CD4-positive, CD25-positive, alpha-beta regulatory T cell (primary cell): ENCODE measurements at regions not wholly inside any gene's neighbourhood (a gene's known extent, or its start where the extent isn't known, plus 50 kb on each side); places are given as distances from the start of the nearest gene placed in this dataset.

Experiments used
- ATAC-seq, 2 donors: fragments of 150-1000 bp; cut with Tn5 transposase; one replicate each; pipeline ENCODE4 v1.10.0; 2021; ENCODE audit warnings: low read depth in 2 of 2, moderate number of reproducible peaks in 2 of 2, moderate library complexity in 1 of 2
- DNase-seq, 3 donors: peaks; one replicate each; pipeline versions ENCODE4 v3.0.0 to v3.0.0-alpha.2; 2012 to 2022; ENCODE audit warnings: mixed read lengths in 1 of 3
- H3K27ac ChIP-seq: one replicate; pipeline ENCODE4 v1.7.0; 2013; ENCODE audit warnings: mild to moderate bottlenecking, low read length; ENCODE audit not compliant: insufficient read depth, poor library complexity, severe bottlenecking
- H3K27me3 ChIP-seq: one replicate; pipeline ENCODE4 v1.7.0; 2013; ENCODE audit warnings: low read length; ENCODE audit not compliant: control insufficient read depth, insufficient read depth
- H3K36me3 ChIP-seq: one replicate; pipeline ENCODE4 v1.7.0; 2013; ENCODE audit warnings: mild to moderate bottlenecking, low read length, moderate library complexity; ENCODE audit not compliant: control insufficient read depth, insufficient read depth
- H3K4me1 ChIP-seq: 2 replicates; pipeline ENCODE4 v1.7.0; 2013; ENCODE audit warnings: mild to moderate bottlenecking, low read length; ENCODE audit not compliant: insufficient read depth, control insufficient read depth, poor library complexity, severe bottlenecking
- H3K4me3 ChIP-seq: one replicate; pipeline ENCODE4 v1.7.0; 2013; ENCODE audit warnings: low read depth, mild to moderate bottlenecking, low read length, moderate library complexity
- H3K9me3 ChIP-seq, 2 experiments: 1 replicate in 1 of 2; 2 replicates in 1 of 2; pipeline ENCODE4 v1.7.0; 2013; ENCODE audit warnings: low read length in 2 of 2, mild to moderate bottlenecking in 1 of 2, moderate library complexity in 1 of 2; ENCODE audit not compliant: control insufficient read depth in 2 of 2
- H3K27ac Mint-ChIP-seq, 3 donors: one replicate each; pipeline ENCODE4 v1.8.0; 2020 to 2022; ENCODE audit warnings: mild to moderate bottlenecking in 3 of 3, mixed read lengths in 3 of 3, moderate library complexity in 2 of 3
- H3K27me3 Mint-ChIP-seq: one replicate; pipeline ENCODE4 v1.8.0; 2022; ENCODE audit warnings: mild to moderate bottlenecking, mixed read lengths
- H3K36me3 Mint-ChIP-seq: one replicate; pipeline ENCODE4 v1.8.0; 2020; ENCODE audit warnings: mixed read lengths
- H3K4me1 Mint-ChIP-seq, 4 donors: one replicate each; pipeline ENCODE4 v1.8.0; 2020 to 2022; ENCODE audit warnings: mixed read lengths in 4 of 4, mild to moderate bottlenecking in 1 of 4
- H3K4me3 Mint-ChIP-seq, 4 donors: one replicate each; pipeline ENCODE4 v1.8.0; 2020 to 2022; ENCODE audit warnings: mild to moderate bottlenecking in 4 of 4, mixed read lengths in 4 of 4, moderate library complexity in 3 of 4
- H3K9me3 Mint-ChIP-seq, 7 donors: one replicate each; pipeline ENCODE4 v1.8.0; 2020 to 2022; ENCODE audit warnings: mixed read lengths in 7 of 7, mild to moderate bottlenecking in 3 of 7, moderate library complexity in 2 of 7

DNA sequence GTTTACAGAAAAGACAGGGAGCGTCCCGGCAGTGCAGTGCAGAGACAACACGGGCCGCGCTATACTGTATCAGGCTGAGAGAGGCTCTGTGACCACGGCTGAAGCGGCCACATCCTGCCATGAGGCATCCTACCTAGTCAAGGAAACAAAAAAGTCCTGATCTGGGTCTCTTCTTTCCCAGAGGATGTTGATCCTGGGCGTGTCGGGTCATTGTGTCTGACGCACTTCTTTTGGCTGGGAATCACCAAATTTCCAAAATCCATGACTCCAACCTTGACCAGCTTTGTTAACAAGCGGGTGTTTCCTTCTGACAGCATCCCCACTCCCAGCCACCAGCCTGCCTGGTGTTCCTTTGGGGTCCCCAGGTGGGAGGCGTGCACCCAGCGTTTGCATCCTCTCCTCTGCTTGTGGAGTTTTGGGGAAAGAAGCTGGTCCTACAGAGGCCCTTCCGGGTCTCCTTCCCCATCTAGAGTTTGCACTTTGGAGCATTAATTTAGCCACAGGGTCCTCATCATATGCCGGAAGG lies 91.4 kb upstream of the RAI14 start:
- Mint-ChIP-seq H3K9me3 (peaks cover 0 to 5% (median 0%) of the 10 kb centered on the region in 7 donors), H3K27me3 (peaks cover 8% of the 10 kb centered on the region), H3K4me1 (no peaks in the 10 kb centered on the region), H3K36me3 (no peaks in the 10 kb centered on the region), H3K27ac (no peak overlapping the region), H3K4me3 (peak overlapping the region in 1 of 4 donors; percentile 66)
- Histone ChIP-seq H3K27ac (no peak overlapping the region), H3K36me3 (no peaks in the 10 kb centered on the region), H3K27me3 (no peaks in the 10 kb centered on the region), H3K9me3 (no peaks in the 10 kb centered on the region), H3K4me1 (no peaks in the 10 kb centered on the region), H3K4me3 (no peak overlapping the region)
- ATAC-seq (no peak), DNase-seq (no peak)

GRCh38 chr5:34570143-34570542 lies 86.0 kb upstream of the RAI14 start:
- H3K4me3 Mint-ChIP-seq, result no peak overlapping the region
- H3K36me3 ChIP-seq, result no peaks in the 10 kb centered on the region
- H3K36me3 Mint-ChIP-seq, result no peaks in the 10 kb centered on the region
- no peak overlapping the region for H3K27ac Mint-ChIP-seq
- DNase-seq, result no peak
- ATAC-seq, result no peak
- no peaks in the 10 kb centered on the region for H3K4me1 ChIP-seq
- peaks cover 0 to 5% (median 0%) of the 10 kb centered on the region in 7 donors for H3K9me3 Mint-ChIP-seq
- H3K27me3 Mint-ChIP-seq, result peaks cover 8% of the 10 kb centered on the region
- no peak overlapping the region for H3K4me3 ChIP-seq
- H3K4me1 Mint-ChIP-seq, result no peaks in the 10 kb centered on the region
- H3K27me3 ChIP-seq, result no peaks in the 10 kb centered on the region
- H3K9me3 ChIP-seq, result no peaks in the 10 kb centered on the region
- H3K27ac ChIP-seq, result no peak overlapping the region

DNA sequence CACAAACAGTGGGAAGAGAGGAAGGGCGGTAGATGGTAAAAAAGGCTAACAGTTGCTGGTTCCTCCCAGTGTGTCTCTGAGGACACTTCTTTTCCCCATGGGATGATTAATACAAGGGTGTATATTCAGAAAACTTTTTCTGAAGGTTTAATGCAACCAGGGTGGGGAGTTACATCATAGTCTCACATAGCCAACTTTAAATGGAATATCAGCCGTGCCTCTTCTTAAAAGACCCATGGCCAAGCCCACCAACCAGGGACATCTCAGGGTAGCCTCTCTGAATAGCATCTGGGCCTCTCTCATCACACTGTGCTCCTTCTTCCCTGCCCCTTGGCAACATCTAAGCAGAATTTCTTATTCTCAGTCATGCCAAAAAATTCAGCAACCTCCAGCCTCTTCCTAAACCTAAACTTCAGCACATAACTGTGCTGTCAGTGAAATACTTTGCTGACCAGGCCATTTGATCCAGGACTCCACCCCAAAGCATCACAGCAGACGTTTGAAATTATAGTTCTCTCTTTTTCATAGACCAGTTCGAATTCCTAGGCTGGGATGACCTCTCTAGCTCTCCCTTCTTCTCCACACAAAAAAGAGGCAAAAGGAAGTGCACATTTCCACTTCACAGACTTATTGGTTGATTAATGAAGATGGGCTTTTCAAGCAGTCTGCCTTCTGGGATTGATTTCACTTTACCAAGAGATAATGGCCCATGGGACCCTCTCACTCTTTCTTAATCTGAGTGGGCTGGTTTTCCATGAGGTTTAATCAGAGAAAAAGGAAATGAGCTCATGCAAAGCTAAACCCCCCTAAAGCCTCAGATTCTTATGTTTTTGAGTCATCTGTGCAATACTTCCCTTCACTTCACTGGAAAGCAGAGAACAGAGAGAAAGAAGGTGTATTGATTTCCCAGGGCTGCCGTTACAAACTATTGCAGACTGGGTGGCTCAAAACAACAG lies 85.1 kb upstream of the RAI14 start:
- Histone ChIP-seq H3K27ac (no peak overlapping the region), H3K4me1 (no peaks in the 10 kb centered on the region), H3K4me3 (no peak overlapping the region), H3K9me3 (no peaks in the 10 kb centered on the region), H3K36me3 (no peaks in the 10 kb centered on the region), H3K27me3 (no peaks in the 10 kb centered on the region)
- Mint-ChIP-seq H3K27me3 (peaks cover 8% of the 10 kb centered on the region), H3K4me1 (no peaks in the 10 kb centered on the region), H3K36me3 (no peaks in the 10 kb centered on the region), H3K9me3 (peaks cover 0 to 5% (median 0%) of the 10 kb centered on the region in 7 donors), H3K27ac (no peak overlapping the region), H3K4me3 (no peak overlapping the region)
- DNase-seq, result no peak
- no peak for ATAC-seq

GRCh38 chr5:34571677-34572041 lies 84.5 kb upstream of the RAI14 start:
- ATAC-seq (no peak), DNase-seq (no peak)
- no peaks in the 10 kb centered on the region for H3K36me3 Mint-ChIP-seq
- no peak overlapping the region for H3K27ac ChIP-seq
- peaks cover 13% of the 10 kb centered on the region for H3K27me3 Mint-ChIP-seq
- no peak overlapping the region for H3K4me3 ChIP-seq
- H3K4me1 ChIP-seq, result no peaks in the 10 kb centered on the region
- H3K4me3 Mint-ChIP-seq, result no peak overlapping the region
- H3K4me1 Mint-ChIP-seq, result no peaks in the 10 kb centered on the region
- peaks cover 0 to 5% (median 0%) of the 10 kb centered on the region in 7 donors for H3K9me3 Mint-ChIP-seq
- no peaks in the 10 kb centered on the region for H3K27me3 ChIP-seq
- H3K36me3 ChIP-seq, result no peaks in the 10 kb centered on the region
- no peak overlapping the region for H3K27ac Mint-ChIP-seq
- no peaks in the 10 kb centered on the region for H3K9me3 ChIP-seq

GRCh38 chr5:34574936-34575467 lies 81.1 kb upstream of the RAI14 start:
- Mint-ChIP-seq H3K4me3 (no peak overlapping the region), H3K27me3 (peaks cover 5% of the 10 kb centered on the region), H3K4me1 (no peaks in the 10 kb centered on the region), H3K27ac (no peak overlapping the region), H3K36me3 (no peaks in the 10 kb centered on the region), H3K9me3 (no peaks in the 10 kb centered on the region)
- Histone ChIP-seq H3K27me3 (no peaks in the 10 kb centered on the region), H3K27ac (no peak overlapping the region), H3K4me1 (no peaks in the 10 kb centered on the region), H3K4me3 (no peak overlapping the region), H3K36me3 (no peaks in the 10 kb centered on the region), H3K9me3 (no peaks in the 10 kb centered on the region)
- ATAC-seq (no peak), DNase-seq (no peak)

DNA sequence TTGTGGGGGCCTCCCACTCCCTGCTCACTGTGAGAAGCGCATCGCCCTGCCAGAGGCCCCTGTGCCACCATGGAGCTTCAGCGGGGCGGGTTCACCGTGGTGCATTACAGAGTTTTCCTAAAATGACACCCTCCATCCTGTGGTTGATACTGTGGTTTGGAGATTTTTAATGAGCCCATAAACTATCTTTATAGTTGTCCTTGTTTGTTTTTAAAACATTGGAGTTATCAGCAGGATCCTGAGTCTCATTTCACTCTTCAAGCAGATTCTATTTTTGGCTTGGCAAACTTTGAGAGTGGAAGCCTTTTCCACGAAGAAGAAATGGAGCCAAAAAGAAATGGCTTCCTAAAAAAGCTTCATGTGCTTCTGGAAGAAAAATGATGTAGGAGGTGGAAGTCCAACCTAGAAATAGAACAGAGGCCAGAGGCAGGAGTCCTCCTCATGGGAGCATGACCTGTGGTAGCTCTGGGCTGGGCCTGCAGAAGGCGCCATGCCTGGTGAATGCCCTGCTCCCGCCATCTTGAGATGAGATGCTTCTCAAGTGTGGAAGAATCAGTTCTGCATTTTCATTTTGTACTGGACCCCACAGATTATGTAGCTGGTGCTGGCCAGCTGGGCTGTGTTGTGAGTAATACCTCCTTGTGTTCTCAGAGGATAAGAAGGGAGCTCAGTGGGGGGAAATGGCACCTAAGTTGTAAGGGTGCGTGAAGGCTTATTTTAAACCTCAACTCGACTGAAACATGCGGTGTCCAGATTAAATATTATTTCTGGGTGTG lies 79.0 kb upstream of the RAI14 start:
- Histone ChIP-seq H3K27me3 (no peaks in the 10 kb centered on the region), H3K36me3 (no peaks in the 10 kb centered on the region), H3K9me3 (no peaks in the 10 kb centered on the region), H3K4me1 (no peaks in the 10 kb centered on the region), H3K27ac (no peak overlapping the region), H3K4me3 (no peak overlapping the region)
- DNase-seq (no peak), ATAC-seq (no peak)
- no peak overlapping the region for H3K4me3 Mint-ChIP-seq
- no peaks in the 10 kb centered on the region for H3K4me1 Mint-ChIP-seq
- H3K9me3 Mint-ChIP-seq, result peaks cover 0 to 5% (median 0%) of the 10 kb centered on the region in 7 donors
- H3K27me3 Mint-ChIP-seq, result peaks cover 5% of the 10 kb centered on the region
- no peak overlapping the region for H3K27ac Mint-ChIP-seq
- H3K36me3 Mint-ChIP-seq, result no peaks in the 10 kb centered on the region

DNA sequence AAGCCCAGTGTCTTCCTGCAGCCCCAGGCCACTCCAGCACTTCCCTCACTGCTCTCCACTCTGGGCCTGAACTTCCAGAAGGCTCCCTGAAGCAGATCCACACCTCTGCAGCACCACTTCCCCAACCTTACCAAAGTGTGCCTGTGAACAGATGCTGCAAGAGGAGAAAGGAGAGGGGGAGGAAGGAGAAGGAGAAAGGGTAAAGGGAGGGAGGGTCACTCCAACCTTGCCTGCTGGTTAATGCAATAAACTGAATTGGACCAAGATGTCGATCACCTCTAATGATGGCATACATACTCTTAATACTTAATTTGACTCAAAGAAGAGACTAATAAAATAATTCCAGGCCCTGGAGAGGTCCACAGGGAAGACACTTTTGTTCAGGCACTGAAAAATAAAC lies 77.2 kb upstream of the RAI14 start:
- Mint-ChIP-seq H3K27ac (no peak overlapping the region), H3K4me1 (no peaks in the 10 kb centered on the region), H3K36me3 (no peaks in the 10 kb centered on the region), H3K27me3 (peaks cover 5% of the 10 kb centered on the region), H3K9me3 (peaks cover 0 to 5% (median 0%) of the 10 kb centered on the region in 7 donors), H3K4me3 (no peak overlapping the region)
- Histone ChIP-seq H3K36me3 (no peaks in the 10 kb centered on the region), H3K4me1 (no peaks in the 10 kb centered on the region), H3K27me3 (peaks cover 4% of the 10 kb centered on the region), H3K4me3 (no peak overlapping the region), H3K27ac (no peak overlapping the region), H3K9me3 (no peaks in the 10 kb centered on the region)
- DNase-seq (no peak), ATAC-seq (no peak)
